Thyroid gland (tissue), 4 donors: ENCODE measurements at regions not wholly inside any gene's neighbourhood (a gene's known extent, or its start where the extent isn't known, plus 50 kb on each side); places are given as distances from the start of the nearest gene placed in this dataset.

Source experiments
- DNase-seq, 2 donors: peaks; one replicate each; pipeline ENCODE4 v3.0.0-alpha.2; 2019
- H3K27ac ChIP-seq, 3 donors: fragments of 200-600 bp; sonication (generic); 1 replicate in 2 of 3; 2 replicates in 1 of 3; pipeline ENCODE4 v1.5.1; 2016 to 2019; ENCODE audit warnings: mild to moderate bottlenecking in 1 of 3, moderate library complexity in 1 of 3
- H3K27me3 ChIP-seq: fragments of 200-600 bp; sonication (generic); one replicate; pipeline ENCODE4 v1.5.1; 2019
- H3K36me3 ChIP-seq, 2 donors: fragments of 200-600 bp; sonication (generic); one replicate each; pipeline ENCODE4 v1.5.1; 2016 to 2019
- H3K4me1 ChIP-seq, 2 donors: fragments of 200-600 bp; sonication (generic); one replicate each; pipeline ENCODE4 v1.5.1; 2017 to 2019
- H3K4me3 ChIP-seq, 3 donors: fragments of 200-600 bp; sonication (generic); replicated peaks in 1 of 3; 1 replicate in 2 of 3; 2 replicates in 1 of 3; pipeline ENCODE4 v1.5.1; 2016; ENCODE audit warnings: mild to moderate bottlenecking in 1 of 3
- H3K9me3 ChIP-seq: fragments of 200-600 bp; sonication (generic); one replicate; pipeline ENCODE4 v1.5.1; 2017
- CTCF ChIP-seq, 6 experiments: fragments of 200-600 bp in 3 of 6; fragments of 450-650 bp in 3 of 6; sonication (generic) in 3 of 6; IDR thresholded peaks; one replicate each; pipeline ENCODE4 v1.5.1; 2016 to 2019; ENCODE audit warnings: antibody characterized with exemption in 6 of 6, mild to moderate bottlenecking in 2 of 6, inconsistent platforms in 1 of 6, moderate library complexity in 1 of 6
- POLR2A ChIP-seq, 2 donors: fragments of 450-650 bp; IDR thresholded peaks; one replicate each; pipeline ENCODE4 v1.6.1; 2017; ENCODE audit warnings: antibody characterized with exemption in 2 of 2, mild to moderate bottlenecking in 2 of 2, moderate library complexity in 1 of 2
- WGBS, 2 donors: methylation state at CpG; one replicate each; pipeline ENCODE4 v1.1.5; 2017; 5-methylcytosine and 5-hydroxymethylcytosine counted together
- intact Hi-C: fragments of 100-400 bp; cut with DNase I; formaldehyde crosslinking; loops from one replicate; pipeline ENCODE4 v1.15.1; 2023

- H3K36me3 ChIP-seq, result no peaks in the 10 kb centered on the region
- TF ChIP-seq CTCF (IDR thresholded peaks at IDR 0.05) (no peak), POLR2A (IDR thresholded peaks at IDR 0.05) (no peak)
- intact Hi-C loops, result no loop called here
- no peak for DNase-seq
- H3K27ac ChIP-seq, result no peak overlapping the region
- WGBS, 2 donors, result 79 to 80% methylated on average over 4 of the region's 4 CpGs
- H3K27me3 ChIP-seq, result no peaks in the 10 kb centered on the region
- H3K4me1 ChIP-seq, result no peaks in the 10 kb centered on the region
- no peaks in the 10 kb centered on the region for H3K9me3 ChIP-seq
- H3K4me3 ChIP-seq, result no peak overlapping the region
Measured at GRCh38 chr21:27306791-27307775, 340.2 kb upstream of the ADAMTS5 start.

- Histone ChIP-seq H3K36me3 (no peaks in the 10 kb centered on the region), H3K27me3 (no peaks in the 10 kb centered on the region), H3K4me3 (no peak overlapping the region), H3K4me1 (no peaks in the 10 kb centered on the region), H3K9me3 (no peaks in the 10 kb centered on the region), H3K27ac (no peak overlapping the region)
- intact Hi-C loops, result no loop called here
- DNase-seq, result no peak
- TF ChIP-seq CTCF (IDR thresholded peaks at IDR 0.05) (no peak), POLR2A (IDR thresholded peaks at IDR 0.05) (no peak)
Measured at GRCh38 chr21:27306206-27306605, 339.3 kb upstream of the ADAMTS5 start.

- intact Hi-C loops, result no loop called here
- no peaks in the 10 kb centered on the region for H3K27me3 ChIP-seq
- no peaks in the 10 kb centered on the region for H3K4me1 ChIP-seq
- DNase-seq, result no peak
- H3K27ac ChIP-seq, result no peak overlapping the region
- H3K36me3 ChIP-seq, result no peaks in the 10 kb centered on the region
- no peaks in the 10 kb centered on the region for H3K9me3 ChIP-seq
- no peak for TF ChIP-seq POLR2A (IDR thresholded peaks at IDR 0.05)
- no peak overlapping the region for H3K4me3 ChIP-seq
- WGBS, 2 donors, result 70 to 79% methylated on average over 2 of the region's 2 CpGs
Measured at GRCh38 chr21:27301220-27301619, 334.3 kb upstream of the ADAMTS5 start.

- intact Hi-C loops, result no loop called here
- no peaks in the 10 kb centered on the region for H3K36me3 ChIP-seq
- DNase-seq, result no peak
- no peaks in the 10 kb centered on the region for H3K4me1 ChIP-seq
- H3K4me3 ChIP-seq, result no peak overlapping the region
- H3K27me3 ChIP-seq, result no peaks in the 10 kb centered on the region
- TF ChIP-seq POLR2A (IDR thresholded peaks at IDR 0.05), result no peak
- no peak for TF ChIP-seq CTCF (IDR thresholded peaks at IDR 0.05)
- no peak overlapping the region for H3K27ac ChIP-seq
- WGBS, 2 donors, result 91 to 100% methylated on average over 2 of the region's 2 CpGs
- no peaks in the 10 kb centered on the region for H3K9me3 ChIP-seq
Measured at GRCh38 chr21:27300770-27301169, 333.9 kb upstream of the ADAMTS5 start.

- TF ChIP-seq POLR2A (IDR thresholded peaks at IDR 0.05) (no peak), CTCF (IDR thresholded peaks at IDR 0.05) (no peak)
- intact Hi-C loops, result no loop called here
- no peaks in the 10 kb centered on the region for H3K9me3 ChIP-seq
- no peak overlapping the region for H3K27ac ChIP-seq
- H3K36me3 ChIP-seq, result no peaks in the 10 kb centered on the region
- no peaks in the 10 kb centered on the region for H3K27me3 ChIP-seq
- no peak overlapping the region for H3K4me3 ChIP-seq
- WGBS, 2 donors, result 67 to 83% methylated on average over 1 of the region's 1 CpG
- H3K4me1 ChIP-seq, result no peaks in the 10 kb centered on the region
- DNase-seq, result no peak
Measured at GRCh38 chr21:27298465-27298864, 331.6 kb upstream of the ADAMTS5 start.
